ENCODE measurements at regions not wholly inside any gene's neighbourhood (a gene's known extent, or its start where the extent isn't known, plus 50 kb on each side); places are given as distances from the start of the nearest gene placed in this dataset.

DNA sequence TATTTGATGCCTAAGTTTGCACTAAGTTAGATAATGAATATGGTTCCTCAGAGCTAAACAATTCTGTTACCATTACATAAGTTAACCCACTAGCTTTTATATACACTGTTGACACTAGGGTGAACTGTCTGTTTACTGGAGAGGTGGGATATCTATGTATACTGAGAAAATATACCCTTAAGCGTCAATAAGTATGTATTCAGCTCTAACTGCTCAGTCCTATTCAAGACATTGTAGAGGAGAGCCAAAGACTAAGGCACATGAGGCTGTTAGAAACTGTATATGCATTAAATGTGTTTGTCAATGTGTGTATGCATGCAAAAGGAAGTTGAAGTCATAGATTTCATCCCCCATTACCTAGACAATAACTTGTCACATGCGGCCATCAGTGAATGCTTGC is 710.0 kb downstream of the TDRD15 start:
- TF ChIP-seq EZH2 (IDR thresholded peaks at IDR 0.05; ENCODE audit: borderline replicate concordance, low read depth, low read length, severe bottlenecking), result no peak
- TF ChIP-seq, protein P1, sequence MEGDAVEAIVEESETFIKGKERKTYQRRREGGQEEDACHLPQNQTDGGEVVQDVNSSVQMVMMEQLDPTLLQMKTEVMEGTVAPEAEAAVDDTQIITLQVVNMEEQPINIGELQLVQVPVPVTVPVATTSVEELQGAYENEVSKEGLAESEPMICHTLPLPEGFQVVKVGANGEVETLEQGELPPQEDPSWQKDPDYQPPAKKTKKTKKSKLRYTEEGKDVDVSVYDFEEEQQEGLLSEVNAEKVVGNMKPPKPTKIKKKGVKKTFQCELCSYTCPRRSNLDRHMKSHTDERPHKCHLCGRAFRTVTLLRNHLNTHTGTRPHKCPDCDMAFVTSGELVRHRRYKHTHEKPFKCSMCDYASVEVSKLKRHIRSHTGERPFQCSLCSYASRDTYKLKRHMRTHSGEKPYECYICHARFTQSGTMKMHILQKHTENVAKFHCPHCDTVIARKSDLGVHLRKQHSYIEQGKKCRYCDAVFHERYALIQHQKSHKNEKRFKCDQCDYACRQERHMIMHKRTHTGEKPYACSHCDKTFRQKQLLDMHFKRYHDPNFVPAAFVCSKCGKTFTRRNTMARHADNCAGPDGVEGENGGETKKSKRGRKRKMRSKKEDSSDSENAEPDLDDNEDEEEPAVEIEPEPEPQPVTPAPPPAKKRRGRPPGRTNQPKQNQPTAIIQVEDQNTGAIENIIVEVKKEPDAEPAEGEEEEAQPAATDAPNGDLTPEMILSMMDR (IDR thresholded peaks at IDR 0.05; ENCODE audit: borderline replicate concordance, extremely low read depth, low read length, poor library complexity, severe bottlenecking), result no peak

All from DND-41 (cell line).